GM10847 (cell line): ENCODE measurements at regions not wholly inside any gene's neighbourhood (a gene's known extent, or its start where the extent isn't known, plus 50 kb on each side); places are given as distances from the start of the nearest gene placed in this dataset.

ENCODE experiments used
- POLR2A ChIP-seq: IDR thresholded peaks from 2 replicates; pipeline ENCODE4 v1.6.1; 2011; ENCODE audit not compliant: insufficient read length; ENCODE audit errors: extremely low read depth

DNA sequence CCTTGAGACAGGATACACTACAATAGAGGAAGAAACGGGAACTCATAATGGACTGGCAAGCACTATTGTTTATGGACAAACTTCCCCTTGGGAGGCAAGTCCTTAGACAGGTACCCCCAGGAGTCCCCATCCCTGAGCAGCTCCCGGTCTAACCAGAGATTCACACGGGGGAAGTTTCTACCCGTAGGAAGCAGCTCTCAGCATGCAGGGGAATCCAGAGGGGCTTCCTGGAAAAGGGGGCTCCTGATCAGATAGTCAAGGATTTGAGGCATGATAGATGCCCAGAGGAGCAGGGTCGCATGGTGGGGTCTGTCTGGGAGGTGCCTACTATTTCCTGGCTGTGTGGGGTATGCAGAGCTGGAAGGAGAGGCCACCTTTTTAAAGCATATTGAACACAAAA, 282.4 kb upstream of the RTL1 start:
- no peak for TF ChIP-seq POLR2A

DNA sequence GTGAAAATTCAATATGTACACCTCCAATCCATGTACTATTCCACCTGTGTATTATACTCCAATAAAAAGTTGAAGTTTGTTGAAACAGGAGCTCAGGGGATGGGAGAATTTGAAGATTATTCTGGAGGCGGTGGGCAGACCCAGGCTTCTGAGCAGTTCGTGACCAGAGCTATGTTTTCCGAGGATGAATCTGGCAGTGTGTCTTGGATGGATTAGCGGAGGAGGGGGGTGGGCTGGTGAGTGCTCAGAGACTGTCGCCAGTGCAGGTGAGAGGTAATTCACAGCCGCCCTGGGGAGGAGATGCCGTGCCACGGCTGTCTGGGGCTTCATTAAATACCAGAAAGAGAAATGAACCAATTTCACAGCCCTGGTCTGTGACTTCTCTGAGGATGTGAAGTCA, 283.0 kb upstream of the RTL1 start:
- TF ChIP-seq POLR2A: no peak

DNA sequence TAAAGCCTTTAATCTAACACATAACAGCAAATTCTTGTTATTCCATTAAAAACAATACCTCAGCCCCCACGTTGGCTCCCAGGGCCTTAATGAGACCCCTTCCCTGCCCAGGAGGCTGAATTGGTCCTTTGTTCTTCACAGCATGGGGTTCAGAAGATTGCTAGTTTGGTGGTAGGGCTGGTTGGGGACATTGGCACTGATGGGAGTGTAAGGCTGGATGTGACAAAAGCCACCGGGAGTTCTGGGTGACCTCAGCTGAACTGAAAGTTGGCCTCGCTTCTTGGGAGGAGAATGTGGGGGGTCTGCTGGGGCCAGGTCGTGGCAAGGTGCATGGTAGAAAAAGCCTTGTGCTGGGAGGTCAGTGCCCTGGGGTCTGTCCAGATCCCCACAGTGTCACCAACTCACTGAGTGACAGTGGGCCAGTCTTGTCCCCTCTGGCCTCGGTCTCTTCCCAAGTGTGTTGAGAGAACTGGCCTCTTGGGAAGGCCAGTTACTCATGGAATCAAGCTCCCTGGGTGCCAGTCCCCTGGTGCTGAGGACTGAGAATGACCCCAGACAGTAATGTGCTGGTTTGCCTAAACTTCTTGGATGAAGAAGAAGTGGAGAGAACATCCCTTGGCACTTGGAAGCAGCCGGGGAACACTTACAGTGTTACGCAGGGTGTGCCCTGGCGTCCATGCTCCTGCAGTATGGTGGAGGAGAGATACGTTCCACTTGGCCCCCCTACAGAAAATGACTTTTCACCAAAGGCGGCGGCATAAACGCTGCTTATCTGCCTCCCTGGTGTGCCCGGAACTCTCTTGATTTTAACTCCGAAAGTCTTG, 283.7 kb upstream of the RTL1 start:
- no peak for TF ChIP-seq POLR2A

DNA sequence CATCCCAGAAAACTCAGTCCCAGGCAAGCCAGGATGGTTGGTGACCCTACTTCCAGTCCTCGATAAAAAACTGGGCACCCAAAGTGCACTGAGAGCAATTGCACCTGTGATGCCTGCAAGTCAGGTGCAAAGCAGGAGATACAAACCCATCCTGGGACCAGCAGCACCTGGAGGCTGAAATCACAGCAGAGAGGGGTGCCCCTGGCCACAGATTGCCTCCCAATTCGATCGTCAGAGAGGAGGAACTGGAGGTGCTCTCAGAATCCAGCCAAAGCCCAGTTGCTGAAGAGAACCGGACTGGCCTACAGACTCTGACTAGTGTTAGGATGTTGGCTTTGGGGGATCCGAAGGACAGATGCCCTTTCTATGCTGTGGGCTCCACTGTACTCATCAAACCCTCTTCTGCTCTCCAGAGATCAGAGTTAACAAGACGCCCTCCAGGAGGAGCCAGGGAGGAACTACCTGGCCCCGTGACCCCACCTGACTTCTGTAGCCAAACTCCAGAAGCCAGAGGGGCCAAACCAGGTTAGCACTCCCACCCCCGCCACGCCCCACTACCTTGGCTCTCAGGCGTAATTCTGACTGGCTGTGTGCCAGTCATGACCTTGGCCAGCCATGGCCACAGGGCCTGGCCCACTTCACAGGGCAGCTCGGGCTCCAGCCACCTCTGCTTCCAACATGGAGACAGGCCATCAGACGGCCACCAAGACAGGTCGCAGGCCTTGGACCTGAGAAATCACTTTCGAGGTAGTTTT, 284.5 kb upstream of the RTL1 start:
- no peak for TF ChIP-seq POLR2A

DNA sequence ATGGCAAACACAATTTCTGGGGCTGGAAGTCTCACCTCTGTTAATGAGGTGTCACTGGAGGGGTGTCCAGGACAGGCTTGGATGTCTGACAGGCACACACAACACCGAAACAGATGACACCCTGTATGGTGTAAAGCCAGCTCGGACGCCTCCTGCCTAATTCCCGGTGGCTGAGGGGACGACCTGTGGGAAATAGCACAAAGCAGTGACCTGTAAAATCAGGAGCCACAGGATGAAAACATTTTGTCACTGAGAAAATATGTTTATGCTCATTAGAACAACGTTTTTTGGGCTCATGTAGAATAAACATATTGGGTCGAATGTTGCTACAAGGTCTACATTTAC, 285.0 kb upstream of the RTL1 start:
- no peak for TF ChIP-seq POLR2A

DNA sequence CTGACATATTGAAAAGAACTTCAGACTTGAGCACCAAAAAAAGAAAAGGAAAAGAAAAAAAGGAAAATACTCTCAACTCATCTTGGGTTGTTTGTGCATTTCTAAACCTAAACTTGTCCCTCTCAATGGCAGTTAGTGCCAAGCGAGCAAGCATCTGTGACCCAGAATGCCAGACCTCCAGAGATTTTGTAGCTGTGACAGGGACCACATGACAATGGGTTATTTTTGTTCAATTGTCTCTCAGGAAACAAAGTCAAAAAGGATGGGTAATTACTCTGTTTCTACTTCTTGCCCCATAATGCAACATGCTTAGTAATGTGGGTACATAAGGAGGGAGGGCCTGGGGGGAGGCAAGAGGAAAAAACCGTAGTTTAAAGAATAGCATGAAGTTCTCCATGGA, 285.7 kb upstream of the RTL1 start:
- no peak for TF ChIP-seq POLR2A

DNA sequence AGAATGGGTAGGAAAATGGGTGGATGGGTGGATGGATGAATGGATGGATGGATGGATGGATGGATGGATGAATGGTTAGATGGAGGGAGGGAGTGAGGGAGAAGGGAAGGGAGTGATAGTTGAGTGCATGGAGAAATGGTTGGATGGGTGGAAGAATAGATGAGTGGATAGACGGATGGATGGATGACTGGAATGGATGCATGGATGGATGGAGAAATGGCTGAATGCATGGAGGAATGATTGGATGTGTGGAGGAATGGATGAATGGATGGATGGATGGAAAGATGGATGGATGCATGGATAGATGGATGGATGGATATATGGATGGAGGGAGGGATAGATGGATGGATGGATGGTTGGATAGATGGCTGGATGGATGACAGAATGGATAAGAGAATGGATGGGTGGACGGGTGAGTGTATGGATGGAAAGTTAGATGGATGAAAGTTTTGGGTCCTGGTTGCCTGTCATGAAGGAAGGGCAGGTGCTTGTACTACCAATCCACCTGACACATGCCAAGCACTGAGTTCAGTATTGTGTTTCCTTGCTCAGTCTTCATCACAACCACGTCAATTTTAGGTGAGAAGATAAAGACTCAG, 286.5 kb upstream of the RTL1 start:
- TF ChIP-seq POLR2A: no peak

DNA sequence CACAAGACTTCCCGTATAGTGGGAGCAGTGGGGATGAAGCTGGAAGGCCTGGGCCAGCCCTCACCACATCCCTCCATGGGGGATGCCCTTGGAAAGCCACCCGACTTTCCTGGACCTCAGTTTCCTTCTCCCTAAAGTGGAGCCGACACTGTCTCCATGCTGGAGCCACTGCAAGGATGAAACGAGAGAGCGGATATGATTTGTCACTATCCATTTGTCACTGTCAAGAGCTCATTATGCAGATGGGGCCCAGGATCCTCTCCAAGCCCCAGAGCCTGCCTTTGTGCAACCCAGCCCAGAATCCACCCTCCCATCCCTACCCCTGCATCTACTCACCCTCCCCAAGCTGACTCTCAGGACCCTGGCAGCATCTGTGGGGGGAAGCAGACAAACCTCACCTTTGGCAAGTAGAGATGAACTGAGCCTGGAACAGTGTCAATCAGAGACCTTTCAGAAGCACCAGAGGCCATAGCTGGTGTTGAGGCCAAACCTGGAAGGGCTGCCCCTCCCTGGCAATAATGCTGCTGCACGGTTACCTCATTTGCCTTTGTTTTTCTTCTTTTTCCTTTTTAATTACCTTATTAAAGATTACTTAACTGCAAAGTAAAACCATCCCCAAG, 287.7 kb upstream of the RTL1 start:
- no peak for TF ChIP-seq POLR2A

DNA sequence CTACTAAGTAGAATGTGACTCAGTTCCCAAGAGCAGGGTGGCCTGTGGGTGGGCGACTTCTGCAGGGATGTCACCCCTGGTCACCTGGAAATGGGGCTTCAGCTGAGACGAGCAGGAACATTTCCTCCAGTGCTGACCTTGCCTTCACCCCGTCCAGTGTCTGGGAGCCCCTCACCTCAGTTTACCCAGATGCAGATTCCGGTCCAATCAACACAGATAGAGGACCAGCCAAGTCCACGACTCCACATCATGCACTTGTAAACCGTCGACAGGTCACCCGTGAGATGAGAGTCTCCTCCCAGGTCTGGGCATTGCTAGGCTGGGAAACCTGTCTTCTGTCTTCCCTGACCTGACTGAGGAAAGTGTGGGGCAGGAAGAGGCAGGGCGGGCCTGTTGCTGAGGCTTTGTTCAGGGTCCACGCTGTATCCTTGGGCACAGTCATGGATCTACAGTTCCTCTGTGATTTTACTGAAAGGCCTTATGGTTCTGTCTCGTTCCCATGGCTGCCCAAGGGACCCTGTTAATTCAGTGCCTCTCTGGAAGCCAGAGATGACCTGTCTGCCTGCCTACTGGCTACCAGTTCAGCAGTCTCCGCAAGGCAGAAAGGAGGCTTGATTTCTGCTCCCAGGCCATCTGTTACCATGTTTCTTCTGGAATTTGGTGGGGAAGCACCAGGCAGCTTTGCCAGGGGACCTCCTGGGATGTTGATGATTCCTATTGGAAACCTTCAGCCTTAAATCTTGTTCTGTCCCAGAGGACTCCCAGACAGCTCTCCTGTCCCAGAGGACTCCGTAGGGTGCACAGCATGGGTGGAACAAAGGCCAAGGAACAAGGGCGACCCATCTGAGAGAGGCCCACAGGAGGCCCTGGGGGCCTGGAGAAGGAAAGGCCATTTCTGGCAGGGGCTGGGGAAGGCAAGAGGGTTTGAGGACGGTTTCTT, 288.5 kb upstream of the RTL1 start:
- TF ChIP-seq POLR2A: no peak

DNA sequence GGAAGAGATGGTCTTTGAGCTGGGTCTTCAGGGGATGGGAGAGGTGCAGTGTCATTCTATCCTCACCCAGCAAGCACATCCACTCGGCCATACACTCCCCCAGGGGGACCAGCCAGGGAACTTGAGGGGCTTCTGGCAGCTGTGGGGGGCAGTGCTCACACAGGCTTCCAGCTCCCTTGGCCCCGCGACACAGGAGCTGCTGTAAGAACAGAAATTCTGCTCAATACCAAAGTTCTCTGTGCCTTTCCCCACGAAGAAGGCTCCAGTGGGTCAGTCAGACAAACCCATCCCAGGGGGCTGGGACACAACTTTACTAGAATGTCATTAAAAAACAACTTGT, 289.1 kb upstream of the RTL1 start:
- TF ChIP-seq POLR2A: no peak

DNA sequence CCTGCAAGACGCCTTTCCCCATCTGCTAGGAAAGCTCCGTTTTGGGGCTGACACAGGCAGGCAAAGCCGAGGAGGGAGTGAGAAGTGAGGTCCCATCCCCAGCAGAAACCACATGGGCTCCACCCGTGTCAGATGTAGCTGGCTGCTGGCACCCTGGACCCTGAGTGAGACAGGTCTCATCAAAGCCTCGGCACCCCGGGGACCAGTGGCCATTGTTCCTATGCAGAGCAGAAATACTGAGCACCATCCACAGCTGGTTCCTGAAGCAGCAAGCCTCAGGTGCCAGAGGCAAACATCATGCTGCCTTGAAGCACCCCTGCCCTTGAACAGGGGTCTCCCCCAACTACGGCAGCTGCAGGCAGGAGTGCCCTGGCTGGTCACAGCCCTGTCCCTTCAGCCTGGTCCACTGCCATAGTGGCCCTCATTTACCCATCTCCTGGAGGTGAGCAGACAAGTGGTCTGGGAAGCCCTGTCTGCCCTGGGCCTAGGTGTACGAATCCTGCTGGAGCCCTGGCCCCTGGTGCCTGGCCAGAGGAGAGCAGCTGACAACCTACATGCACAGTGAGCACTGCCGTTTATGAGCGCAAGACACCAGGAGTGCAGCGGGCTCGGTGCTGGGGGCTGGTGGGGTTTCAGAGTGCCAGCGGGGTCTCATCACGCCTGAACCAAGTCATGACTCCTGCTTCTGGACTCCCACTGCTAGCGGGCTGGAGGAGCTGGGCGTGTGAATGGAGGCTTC, 289.8 kb upstream of the RTL1 start:
- TF ChIP-seq POLR2A: no peak

DNA sequence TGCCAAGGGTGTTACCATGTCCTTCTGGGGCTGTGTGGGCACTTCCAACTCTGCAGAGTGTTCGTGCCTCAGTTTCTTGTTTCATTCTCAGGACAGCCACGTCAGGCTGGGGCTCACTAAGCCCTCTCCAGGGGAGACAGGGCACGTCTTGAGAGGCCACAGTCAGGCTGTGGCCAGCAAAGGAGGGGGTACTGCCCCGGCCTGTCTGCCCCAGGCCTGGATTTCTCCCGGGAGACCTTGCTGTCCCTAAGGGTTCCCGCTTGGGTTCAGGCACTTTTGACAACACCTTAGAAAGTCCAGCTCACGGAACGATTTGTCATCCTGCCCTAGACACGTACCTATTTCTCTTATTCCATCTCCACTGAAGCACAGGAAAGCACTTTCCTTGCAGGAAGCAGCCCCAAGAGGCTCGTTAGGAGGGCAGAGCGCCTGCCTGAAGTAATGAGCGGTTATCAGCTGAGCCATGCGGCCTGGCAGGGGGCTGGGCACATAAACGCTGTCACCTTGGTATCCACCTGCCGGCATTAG, 290.4 kb upstream of the RTL1 start:
- TF ChIP-seq POLR2A: no peak

DNA sequence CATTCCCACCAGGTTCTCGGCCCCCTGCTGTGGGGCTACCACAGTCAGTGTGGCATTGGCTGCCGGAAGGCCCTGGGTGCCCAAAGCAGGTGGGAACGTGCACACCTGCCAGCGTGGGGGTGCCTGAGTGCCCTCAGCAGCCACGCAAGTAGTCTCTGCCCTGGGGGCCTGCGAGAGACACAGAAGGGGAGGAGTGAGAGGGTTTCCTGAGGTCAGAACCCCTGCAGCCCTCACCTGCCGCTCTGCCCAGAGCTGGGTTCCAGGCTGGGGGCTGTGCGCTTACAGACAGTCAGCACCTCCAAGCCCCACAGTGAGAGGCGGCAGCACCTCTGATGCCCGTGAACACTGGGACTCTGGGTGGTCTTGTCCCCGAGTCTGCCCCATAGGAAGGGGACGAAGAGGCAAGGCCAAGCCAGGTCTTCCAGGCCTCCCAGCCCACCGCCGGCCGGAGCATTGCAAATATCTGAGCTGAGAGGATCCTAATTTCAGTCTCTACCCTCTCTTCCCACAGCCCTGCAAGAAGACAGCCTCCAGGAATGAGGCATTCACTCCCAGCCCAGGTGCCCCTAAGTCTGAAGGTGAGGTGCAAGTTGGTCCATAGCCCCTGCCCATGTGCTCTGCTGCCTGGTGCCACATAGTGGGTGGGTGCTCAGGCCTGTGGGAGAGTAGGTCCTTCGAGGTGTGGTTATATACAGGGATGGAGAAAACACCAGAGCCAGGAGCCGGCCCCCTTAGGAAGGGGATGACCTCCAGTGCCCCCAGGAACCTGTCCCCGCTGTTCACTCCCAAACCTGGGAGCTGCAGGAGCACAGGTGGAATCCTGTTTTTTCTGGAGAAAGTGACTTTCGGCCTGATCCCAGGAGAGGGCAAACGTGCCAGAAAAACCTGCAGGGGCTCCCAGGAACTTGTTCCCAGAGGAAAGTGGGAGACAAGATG, 291.1 kb upstream of the RTL1 start:
- no peak for TF ChIP-seq POLR2A

DNA sequence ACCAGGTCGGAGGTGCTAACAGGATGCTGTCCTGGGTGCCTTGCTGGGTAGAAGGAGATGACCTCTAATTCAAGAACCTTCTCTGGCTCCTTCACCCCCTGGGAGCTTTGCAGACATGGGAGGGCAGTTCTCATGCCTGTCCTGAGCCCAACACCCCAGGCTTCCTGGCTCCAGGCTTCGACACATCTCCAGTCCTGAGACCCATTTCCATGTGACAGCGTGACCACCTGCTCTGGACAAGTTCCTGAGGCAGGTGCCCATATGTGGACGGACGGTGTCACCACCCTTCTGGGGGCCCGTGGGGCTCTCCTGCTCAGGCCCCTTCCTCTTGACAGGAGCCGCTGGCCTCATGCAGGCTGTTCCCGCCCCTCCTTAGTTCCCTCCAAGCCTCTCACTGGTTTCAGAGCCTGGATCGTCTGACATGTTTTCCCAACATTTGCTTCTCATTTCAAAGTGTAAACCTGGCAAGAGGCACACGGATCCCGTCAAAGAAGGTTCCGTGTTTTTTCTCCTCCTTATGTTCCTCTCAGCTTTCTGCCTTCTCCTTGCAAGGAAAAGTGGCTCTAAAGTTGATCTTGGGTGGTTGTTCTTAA, 291.9 kb upstream of the RTL1 start:
- TF ChIP-seq POLR2A: no peak
